SK-N-SH treated with all-trans-retinoic acid at 6 μM for 48 hours (cell line): ENCODE measurements at regions not wholly inside any gene's neighbourhood (a gene's known extent, or its start where the extent isn't known, plus 50 kb on each side); places are given as distances from the start of the nearest gene placed in this dataset.
"Not testable (repeated sequence)": the region's sequence is repeated elsewhere in the genome, so short reads cannot be mapped to it uniquely, and the experiment has no call there.

Experiments
- ATAC-seq: fragments of 200-7000 bp; cut with Tn5 transposase; 3 replicates; pipeline ENCODE4 v1.9.1; 2020; ENCODE audit warnings: mild to moderate bottlenecking, moderate library complexity
- ARNTL ChIP-seq: fragments of 450-650 bp; formaldehyde crosslinking; IDR thresholded peaks from 2 replicates; pipeline ENCODE4 v1.5.0; 2020; ENCODE audit warnings: low read depth, mild to moderate bottlenecking, moderate library complexity, borderline replicate concordance
- BACH2 ChIP-seq: fragments of 250-450 bp; sonication (Bioruptor Pico); IDR thresholded peaks from 2 replicates; pipeline ENCODE4 v1.9.0; 2021; ENCODE audit warnings: mild to moderate bottlenecking, borderline replicate concordance
- CREB5 ChIP-seq: fragments of 250-450 bp; sonication (Bioruptor Pico); IDR thresholded peaks from 2 replicates; pipeline ENCODE4 v1.5.1; 2020; ENCODE audit warnings: low read depth, mild to moderate bottlenecking, moderate library complexity
- CSRNP3 ChIP-seq: fragments of 250-450 bp; sonication (Bioruptor Pico); IDR thresholded peaks from 2 replicates; pipeline ENCODE4 v1.5.1; 2021; ENCODE audit warnings: mild to moderate bottlenecking, moderate library complexity
- ISL1 ChIP-seq: fragments of 250-450 bp; sonication (Bioruptor Pico); IDR thresholded peaks from 2 replicates; pipeline ENCODE4 v2.1.2; 2022; ENCODE audit warnings: mild to moderate bottlenecking, moderate library complexity
- OSR1 ChIP-seq: fragments of 250-450 bp; sonication (Bioruptor Pico); IDR thresholded peaks from 2 replicates; pipeline ENCODE4 v1.8.0; 2022; ENCODE audit warnings: moderate library complexity, mild to moderate bottlenecking, inconsistent platforms
- POU6F1 ChIP-seq: fragments of 250-450 bp; sonication (Bioruptor Pico); IDR thresholded peaks from 2 replicates; pipeline ENCODE4 v1.8.0; 2021; ENCODE audit warnings: low read depth, mild to moderate bottlenecking, moderate library complexity, borderline replicate concordance
- RARB ChIP-seq: fragments of 250-450 bp; sonication (Bioruptor Pico); IDR thresholded peaks from 2 replicates; pipeline ENCODE4 v1.8.0; 2021; ENCODE audit warnings: mild to moderate bottlenecking, moderate library complexity
- SNAI2 ChIP-seq: fragments of 250-450 bp; sonication (Bioruptor Pico); IDR thresholded peaks from 2 replicates; pipeline ENCODE4 v1.5.0; 2020; ENCODE audit warnings: mild to moderate bottlenecking, moderate library complexity
- TCF4 ChIP-seq: fragments of 250-450 bp; sonication (Bioruptor Pico); IDR thresholded peaks from 2 replicates; pipeline ENCODE4 v1.8.0; 2021; ENCODE audit warnings: mild to moderate bottlenecking, moderate library complexity, borderline replicate concordance
- TOX ChIP-seq: fragments of 250-450 bp; sonication (Bioruptor Pico); IDR thresholded peaks from 2 replicates; pipeline ENCODE4 v1.8.0; 2021; ENCODE audit warnings: mild to moderate bottlenecking, moderate library complexity, borderline replicate concordance
- ZFP30 ChIP-seq: fragments of 450-650 bp; formaldehyde crosslinking; IDR thresholded peaks from 2 replicates; pipeline ENCODE4 v1.5.0; 2022; ENCODE audit warnings: mild to moderate bottlenecking, moderate library complexity
- ZNF565 ChIP-seq: fragments of 450-650 bp; formaldehyde crosslinking; conservative IDR thresholded peaks from 2 replicates; pipeline ENCODE4 v1.5.0; 2020; ENCODE audit warnings: low read depth, mild to moderate bottlenecking, moderate library complexity
- ZNF70 ChIP-seq: fragments of 450-650 bp; formaldehyde crosslinking; IDR thresholded peaks from 2 replicates; pipeline ENCODE4 v1.5.0; 2020; ENCODE audit warnings: mild to moderate bottlenecking, moderate library complexity
- ZNF8 ChIP-seq: fragments of 450-650 bp; formaldehyde crosslinking; IDR thresholded peaks from 2 replicates; pipeline ENCODE4 v1.5.0; 2020; ENCODE audit warnings: mild to moderate bottlenecking, moderate library complexity
- TF ChIP-seq, protein P1 (sequence below): fragments of 250-450 bp; sonication (Bioruptor Pico); IDR thresholded peaks from 2 replicates; pipeline ENCODE4 v1.5.0; 2020; ENCODE audit warnings: mild to moderate bottlenecking, moderate library complexity
- TF ChIP-seq, protein P2 (sequence below): fragments of 250-450 bp; sonication (Bioruptor Pico); IDR thresholded peaks from 2 replicates; pipeline ENCODE4 v1.8.0; 2020; ENCODE audit warnings: mild to moderate bottlenecking, moderate library complexity, borderline replicate concordance

DNA sequence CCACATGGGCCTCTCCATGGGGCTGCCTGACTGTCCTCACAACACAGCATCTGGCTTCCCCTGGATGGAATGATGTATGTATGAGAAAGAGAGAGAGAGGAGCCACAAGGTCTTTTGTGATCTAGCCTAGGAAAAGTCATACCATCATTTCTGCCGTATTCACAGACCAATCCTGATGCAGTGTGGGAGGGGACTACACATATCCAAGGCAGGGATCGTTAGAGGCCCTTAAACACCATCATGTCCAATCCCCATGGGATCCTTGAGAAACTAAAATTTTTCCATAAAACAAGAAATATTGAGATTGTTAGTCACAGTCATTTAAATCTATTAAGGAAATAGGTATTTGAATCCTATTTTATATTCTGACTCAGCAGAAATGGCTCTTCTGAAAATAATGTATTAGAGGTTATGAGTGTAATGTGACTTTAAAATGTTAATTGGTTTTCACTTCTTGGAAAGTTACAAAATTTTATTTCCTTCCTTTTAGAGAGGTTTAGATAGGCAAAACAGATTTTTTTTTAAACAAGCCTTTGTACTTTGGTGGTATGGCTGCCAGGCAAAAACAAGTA lies 65.1 kb upstream of the TSC22D2 start:
- TF ChIP-seq TOX (CRISPR knock-in tag) (no peak), POU6F1 (no peak), SNAI2 (CRISPR knock-in tag) (no peak), CREB5 (CRISPR knock-in tag) (no peak), TCF4 (CRISPR knock-in tag) (no peak), OSR1 (no peak), ZFP30 (CRISPR knock-in tag) (no peak), ISL1 (CRISPR knock-in tag) (no peak), BACH2 (CRISPR knock-in tag) (no peak), RARB (CRISPR knock-in tag) (no peak), ZNF8 (no peak), ARNTL (CRISPR knock-in tag) (no peak), ZNF565 (CRISPR knock-in tag) (no peak)
- TF ChIP-seq, protein P1, sequence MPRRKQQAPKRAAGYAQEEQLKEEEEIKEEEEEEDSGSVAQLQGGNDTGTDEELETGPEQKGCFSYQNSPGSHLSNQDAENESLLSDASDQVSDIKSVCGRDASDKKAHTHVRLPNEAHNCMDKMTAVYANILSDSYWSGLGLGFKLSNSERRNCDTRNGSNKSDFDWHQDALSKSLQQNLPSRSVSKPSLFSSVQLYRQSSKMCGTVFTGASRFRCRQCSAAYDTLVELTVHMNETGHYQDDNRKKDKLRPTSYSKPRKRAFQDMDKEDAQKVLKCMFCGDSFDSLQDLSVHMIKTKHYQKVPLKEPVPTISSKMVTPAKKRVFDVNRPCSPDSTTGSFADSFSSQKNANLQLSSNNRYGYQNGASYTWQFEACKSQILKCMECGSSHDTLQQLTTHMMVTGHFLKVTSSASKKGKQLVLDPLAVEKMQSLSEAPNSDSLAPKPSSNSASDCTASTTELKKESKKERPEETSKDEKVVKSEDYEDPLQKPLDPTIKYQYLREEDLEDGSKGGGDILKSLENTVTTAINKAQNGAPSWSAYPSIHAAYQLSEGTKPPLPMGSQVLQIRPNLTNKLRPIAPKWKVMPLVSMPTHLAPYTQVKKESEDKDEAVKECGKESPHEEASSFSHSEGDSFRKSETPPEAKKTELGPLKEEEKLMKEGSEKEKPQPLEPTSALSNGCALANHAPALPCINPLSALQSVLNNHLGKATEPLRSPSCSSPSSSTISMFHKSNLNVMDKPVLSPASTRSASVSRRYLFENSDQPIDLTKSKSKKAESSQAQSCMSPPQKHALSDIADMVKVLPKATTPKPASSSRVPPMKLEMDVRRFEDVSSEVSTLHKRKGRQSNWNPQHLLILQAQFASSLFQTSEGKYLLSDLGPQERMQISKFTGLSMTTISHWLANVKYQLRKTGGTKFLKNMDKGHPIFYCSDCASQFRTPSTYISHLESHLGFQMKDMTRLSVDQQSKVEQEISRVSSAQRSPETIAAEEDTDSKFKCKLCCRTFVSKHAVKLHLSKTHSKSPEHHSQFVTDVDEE (CRISPR knock-in tag): no peak
- no peak for ATAC-seq

- TF ChIP-seq CSRNP3 (CRISPR knock-in tag): no peak
- TF ChIP-seq ZNF70: no peak
- TF ChIP-seq ZNF565 (CRISPR knock-in tag): no peak
- TF ChIP-seq, protein P2, sequence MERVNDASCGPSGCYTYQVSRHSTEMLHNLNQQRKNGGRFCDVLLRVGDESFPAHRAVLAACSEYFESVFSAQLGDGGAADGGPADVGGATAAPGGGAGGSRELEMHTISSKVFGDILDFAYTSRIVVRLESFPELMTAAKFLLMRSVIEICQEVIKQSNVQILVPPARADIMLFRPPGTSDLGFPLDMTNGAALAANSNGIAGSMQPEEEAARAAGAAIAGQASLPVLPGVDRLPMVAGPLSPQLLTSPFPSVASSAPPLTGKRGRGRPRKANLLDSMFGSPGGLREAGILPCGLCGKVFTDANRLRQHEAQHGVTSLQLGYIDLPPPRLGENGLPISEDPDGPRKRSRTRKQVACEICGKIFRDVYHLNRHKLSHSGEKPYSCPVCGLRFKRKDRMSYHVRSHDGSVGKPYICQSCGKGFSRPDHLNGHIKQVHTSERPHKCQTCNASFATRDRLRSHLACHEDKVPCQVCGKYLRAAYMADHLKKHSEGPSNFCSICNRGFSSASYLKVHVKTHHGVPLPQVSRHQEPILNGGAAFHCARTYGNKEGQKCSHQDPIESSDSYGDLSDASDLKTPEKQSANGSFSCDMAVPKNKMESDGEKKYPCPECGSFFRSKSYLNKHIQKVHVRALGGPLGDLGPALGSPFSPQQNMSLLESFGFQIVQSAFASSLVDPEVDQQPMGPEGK: no peak
- no peak for TF ChIP-seq ZFP30 (CRISPR knock-in tag)
- no peak for ATAC-seq
Observed at GRCh38 chr3:150341891-150342290, 66.2 kb upstream of the TSC22D2 start.

DNA sequence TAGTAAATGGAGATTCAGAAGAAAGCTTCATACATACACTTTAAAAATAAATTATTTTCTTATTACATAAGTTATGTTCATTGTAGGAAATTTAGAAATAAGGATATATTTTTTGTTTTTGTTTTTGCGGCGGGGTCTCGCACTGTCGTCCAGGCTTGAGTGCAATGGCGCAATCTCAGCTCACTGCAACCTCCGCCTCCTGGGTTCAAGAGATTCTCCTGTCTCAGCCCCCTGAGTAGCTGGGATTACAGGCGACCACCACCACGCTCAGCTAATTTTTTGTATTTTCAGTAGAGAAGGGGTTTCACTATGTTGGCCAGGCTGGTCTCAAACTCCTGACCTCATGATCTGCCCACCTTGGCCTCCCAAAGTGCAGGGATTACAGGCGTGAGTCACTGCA lies 71.7 kb upstream of the TSC22D2 start:
- ATAC-seq: not testable (repeated sequence)

DNA sequence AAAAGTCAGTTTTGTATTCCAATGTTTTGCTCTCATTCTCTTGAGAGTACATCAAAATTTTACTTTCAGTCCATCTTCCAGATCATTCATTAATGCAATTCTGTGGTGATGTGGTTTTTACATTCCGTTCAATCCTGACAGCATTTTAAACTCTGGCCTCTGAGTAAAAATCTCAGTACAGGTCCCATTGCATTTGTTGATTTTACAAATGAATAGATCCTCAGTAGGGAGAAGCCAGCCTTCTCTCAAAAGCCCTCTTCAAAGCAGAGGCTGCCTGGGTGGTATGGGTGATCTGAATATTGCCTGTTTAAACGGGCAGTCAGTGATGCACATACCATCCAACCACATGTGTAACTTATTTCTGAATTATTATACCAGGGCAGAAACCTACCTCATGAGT lies 72.5 kb upstream of the TSC22D2 start:
- no peak for ATAC-seq
- no peak for TF ChIP-seq ISL1 (CRISPR knock-in tag)
- TF ChIP-seq, protein P1 (CRISPR knock-in tag): no peak
- TF ChIP-seq, all 23 proteins: peak for 0
